CD4-positive, alpha-beta T cell (primary cell): ENCODE measurements at regions not wholly inside any gene's neighbourhood (a gene's known extent, or its start where the extent isn't known, plus 50 kb on each side); places are given as distances from the start of the nearest gene placed in this dataset.

Experiments used
- ATAC-seq: fragments of 200-7000 bp; cut with Tn5 transposase; one replicate; pipeline ENCODE4 v1.10.0; 2022; ENCODE audit warnings: mild to moderate bottlenecking; ENCODE audit not compliant: poor library complexity
- CTCF ChIA-PET: fragments of 350-600 bp; sonication (Branson Sonifier 250); formaldehyde crosslinking; loops from one replicate; lab custom pipeline; 2021; ENCODE audit warnings: antibody characterized with exemption, inconsistent platforms; lab: Charles Lee
- POLR2A ChIA-PET: fragments of 350-600 bp; sonication (Branson Sonifier 250); formaldehyde crosslinking; loops from one replicate; lab custom pipeline; 2021; ENCODE audit warnings: antibody characterized with exemption, inconsistent platforms; lab: Charles Lee
- DNase-seq, 14 experiments: peaks; one replicate each; pipeline ENCODE4 v3.0.0-alpha.2; 2013 to 2020; ENCODE audit warnings: mixed read lengths in 2 of 14
- H3K27ac ChIP-seq, 2 donors: one replicate each; pipeline versions ENCODE4 v1.5.1 to v1.7.0; 2013; ENCODE audit warnings: low read length in 2 of 2, low read depth in 1 of 2, mild to moderate bottlenecking in 1 of 2
- H3K27me3 ChIP-seq, 2 experiments: 1 replicate in 1 of 2; 2 replicates in 1 of 2; pipeline versions ENCODE4 v1.6.1 to v1.7.0; 2013; ENCODE audit warnings: low read length in 2 of 2, control low read depth in 1 of 2, mild to moderate bottlenecking in 1 of 2, moderate library complexity in 1 of 2; ENCODE audit not compliant: insufficient read depth in 2 of 2, control insufficient read depth in 1 of 2
- H3K36me3 ChIP-seq: one replicate; pipeline ENCODE4 v1.6.1; 2013; ENCODE audit warnings: low read length, control low read depth; ENCODE audit not compliant: insufficient read depth
- H3K4me1 ChIP-seq: one replicate; pipeline ENCODE4 v1.6.1; 2013; ENCODE audit warnings: low read length, control low read depth; ENCODE audit not compliant: insufficient read depth
- H3K4me3 ChIP-seq: one replicate; pipeline ENCODE4 v1.5.1; 2013; ENCODE audit warnings: mild to moderate bottlenecking, low read length, moderate library complexity
- H3K9me3 ChIP-seq, 2 experiments: 1 replicate in 1 of 2; 2 replicates in 1 of 2; pipeline versions ENCODE4 v1.6.1 to v1.7.0; 2013; ENCODE audit warnings: low read length in 2 of 2, mild to moderate bottlenecking in 2 of 2, control low read depth in 1 of 2, moderate library complexity in 1 of 2; ENCODE audit not compliant: control insufficient read depth in 1 of 2, insufficient read depth in 1 of 2
- H3K27ac Mint-ChIP-seq: one replicate; pipeline ENCODE4 v1.8.0; 2020; ENCODE audit warnings: mixed read lengths
- H3K27me3 Mint-ChIP-seq: one replicate; pipeline ENCODE4 v1.8.0; 2021; ENCODE audit warnings: mixed read lengths
- H3K36me3 Mint-ChIP-seq: one replicate; pipeline ENCODE4 v1.8.0; 2021; ENCODE audit warnings: low read depth, mixed read lengths
- H3K4me1 Mint-ChIP-seq: one replicate; pipeline ENCODE4 v1.8.0; 2021; ENCODE audit warnings: low read depth, mixed read lengths
- H3K4me3 Mint-ChIP-seq: one replicate; pipeline ENCODE4 v1.8.0; 2020; ENCODE audit warnings: mild to moderate bottlenecking, mixed read lengths
- H3K9me3 Mint-ChIP-seq: one replicate; pipeline ENCODE4 v1.8.0; 2020; ENCODE audit warnings: mixed read lengths
- intact Hi-C, 2 experiments: fragments of 100-400 bp; cut with DNase I in 1 of 2; cut with micrococcal nuclease in 1 of 2; formaldehyde crosslinking; loops; one replicate each; pipeline versions ENCODE4 v1.15.1 to v1.9.0; 2023 to 2025; cut with DNase I, micrococcal nuclease
- TF ChIP-seq, protein P1 (sequence below): fragments of 200-600 bp; IDR thresholded peaks from one replicate; pipeline ENCODE4 v1.8.0; 2022; ENCODE audit warnings: antibody characterized with exemption, mild to moderate bottlenecking

- no peaks in the 10 kb centered on the region for H3K27me3 ChIP-seq
- CTCF ChIA-PET: no interaction called here
- Mint-ChIP-seq H3K9me3 (peaks cover 16% of the 10 kb centered on the region), H3K4me1 (no peaks in the 10 kb centered on the region), H3K36me3 (no peaks in the 10 kb centered on the region), H3K27me3 (no peaks in the 10 kb centered on the region), H3K4me3 (no peak overlapping the region), H3K27ac (no peak overlapping the region)
- H3K4me3 ChIP-seq: no peak overlapping the region
- intact Hi-C loops: no loop called here
- no peak for DNase-seq
- ATAC-seq: no peak
- TF ChIP-seq, protein P1, sequence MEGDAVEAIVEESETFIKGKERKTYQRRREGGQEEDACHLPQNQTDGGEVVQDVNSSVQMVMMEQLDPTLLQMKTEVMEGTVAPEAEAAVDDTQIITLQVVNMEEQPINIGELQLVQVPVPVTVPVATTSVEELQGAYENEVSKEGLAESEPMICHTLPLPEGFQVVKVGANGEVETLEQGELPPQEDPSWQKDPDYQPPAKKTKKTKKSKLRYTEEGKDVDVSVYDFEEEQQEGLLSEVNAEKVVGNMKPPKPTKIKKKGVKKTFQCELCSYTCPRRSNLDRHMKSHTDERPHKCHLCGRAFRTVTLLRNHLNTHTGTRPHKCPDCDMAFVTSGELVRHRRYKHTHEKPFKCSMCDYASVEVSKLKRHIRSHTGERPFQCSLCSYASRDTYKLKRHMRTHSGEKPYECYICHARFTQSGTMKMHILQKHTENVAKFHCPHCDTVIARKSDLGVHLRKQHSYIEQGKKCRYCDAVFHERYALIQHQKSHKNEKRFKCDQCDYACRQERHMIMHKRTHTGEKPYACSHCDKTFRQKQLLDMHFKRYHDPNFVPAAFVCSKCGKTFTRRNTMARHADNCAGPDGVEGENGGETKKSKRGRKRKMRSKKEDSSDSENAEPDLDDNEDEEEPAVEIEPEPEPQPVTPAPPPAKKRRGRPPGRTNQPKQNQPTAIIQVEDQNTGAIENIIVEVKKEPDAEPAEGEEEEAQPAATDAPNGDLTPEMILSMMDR: no peak
- no peaks in the 10 kb centered on the region for H3K4me1 ChIP-seq
- POLR2A ChIA-PET: no interaction called here
- no peak overlapping the region for H3K27ac ChIP-seq
- H3K9me3 ChIP-seq: no peaks in the 10 kb centered on the region
- no peaks in the 10 kb centered on the region for H3K36me3 ChIP-seq
These were observed 68.5 kb upstream of the CHST9 start for GRCh38 chr18:27253571-27253970.

- Histone ChIP-seq H3K4me3 (no peak overlapping the region), H3K9me3 (peaks cover 0 to 3% of the 10 kb centered on the region in 2 experiments), H3K36me3 (no peaks in the 10 kb centered on the region), H3K27me3 (no peaks in the 10 kb centered on the region), H3K27ac (no peak overlapping the region), H3K4me1 (no peaks in the 10 kb centered on the region)
- intact Hi-C loops: no loop called here
- H3K27me3 Mint-ChIP-seq: no peaks in the 10 kb centered on the region
- H3K4me1 Mint-ChIP-seq: no peaks in the 10 kb centered on the region
- H3K36me3 Mint-ChIP-seq: no peaks in the 10 kb centered on the region
- POLR2A ChIA-PET: no interaction called here
- peaks cover 22% of the 10 kb centered on the region for H3K9me3 Mint-ChIP-seq
- DNase-seq: no peak
- no peak overlapping the region for H3K4me3 Mint-ChIP-seq
- ATAC-seq: no peak
- no peak overlapping the region for H3K27ac Mint-ChIP-seq
- CTCF ChIA-PET: no interaction called here
- TF ChIP-seq, protein P1: no peak
These were observed 65.4 kb upstream of the CHST9 start for GRCh38 chr18:27250471-27250870.

- Histone ChIP-seq H3K9me3 (peaks cover 0 to 3% of the 10 kb centered on the region in 2 experiments), H3K4me3 (no peak overlapping the region), H3K27me3 (no peaks in the 10 kb centered on the region), H3K4me1 (no peaks in the 10 kb centered on the region), H3K36me3 (no peaks in the 10 kb centered on the region), H3K27ac (no peak overlapping the region)
- DNase-seq (no peak), ATAC-seq (no peak)
- H3K27me3 Mint-ChIP-seq: no peaks in the 10 kb centered on the region
- no peak overlapping the region for H3K4me3 Mint-ChIP-seq
- ChIA-PET POLR2A (no interaction called here), CTCF (no interaction called here)
- H3K27ac Mint-ChIP-seq: no peak overlapping the region
- intact Hi-C loops: no loop called here
- peaks cover 20% of the 10 kb centered on the region for H3K9me3 Mint-ChIP-seq
- no peaks in the 10 kb centered on the region for H3K36me3 Mint-ChIP-seq
- TF ChIP-seq, protein P1: no peak
- H3K4me1 Mint-ChIP-seq: no peaks in the 10 kb centered on the region
These were observed 64.8 kb upstream of the CHST9 start for GRCh38 chr18:27249933-27250332.
